ENCODE measurements at regions not wholly inside any gene's neighbourhood (a gene's known extent, or its start where the extent isn't known, plus 50 kb on each side); places are given as distances from the start of the nearest gene placed in this dataset.
A peak's percentile ranks its signal among the peaks of the same experiment; 100 is the strongest.
"Not testable (repeated sequence)": the region's sequence is repeated elsewhere in the genome, so short reads cannot be mapped to it uniquely, and the experiment has no call there.

DNA sequence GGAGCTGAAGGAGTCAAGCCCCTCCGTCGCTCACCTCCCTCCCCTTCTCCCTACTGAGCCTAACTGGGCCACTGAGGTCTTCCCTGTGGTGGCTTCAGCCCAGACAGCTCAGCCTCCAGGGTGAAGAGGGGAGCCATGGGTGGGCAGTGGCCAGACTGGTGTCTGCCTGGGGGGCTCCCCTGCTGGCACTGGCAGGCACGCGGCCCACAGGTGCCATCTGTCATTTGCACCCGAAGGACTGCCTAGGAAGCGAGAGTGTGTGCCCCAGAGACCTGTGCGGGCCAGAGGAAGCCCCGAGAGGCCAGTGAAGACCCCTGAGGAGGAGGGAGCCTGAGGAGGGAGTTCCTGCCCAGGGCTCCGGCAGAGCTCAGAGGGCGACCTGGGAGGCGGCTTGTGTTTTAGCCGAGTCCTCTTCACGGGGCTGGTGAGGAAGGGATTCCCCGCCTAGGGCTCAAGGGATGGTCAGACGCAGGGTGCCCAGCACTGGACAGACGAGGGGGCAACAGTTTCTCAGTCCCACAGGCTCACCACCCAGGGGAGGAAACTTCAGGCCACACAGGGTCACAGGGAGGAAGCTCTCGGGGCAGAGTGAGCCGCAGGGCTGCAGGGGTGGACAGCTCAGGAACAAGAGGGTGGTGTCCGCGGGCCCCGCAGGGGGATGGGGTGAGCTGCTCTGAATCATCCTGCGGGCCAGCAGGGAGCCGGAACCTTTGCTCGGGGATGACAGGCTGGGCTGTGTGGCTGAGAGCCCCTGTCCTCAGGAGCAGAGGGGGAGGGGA lies 76.2 kb upstream of the PPP2R2D start:
- no peak for DNase-seq (ENCODE audit: low read depth in 1 of 2, low spot score in 1 of 2)

DNA sequence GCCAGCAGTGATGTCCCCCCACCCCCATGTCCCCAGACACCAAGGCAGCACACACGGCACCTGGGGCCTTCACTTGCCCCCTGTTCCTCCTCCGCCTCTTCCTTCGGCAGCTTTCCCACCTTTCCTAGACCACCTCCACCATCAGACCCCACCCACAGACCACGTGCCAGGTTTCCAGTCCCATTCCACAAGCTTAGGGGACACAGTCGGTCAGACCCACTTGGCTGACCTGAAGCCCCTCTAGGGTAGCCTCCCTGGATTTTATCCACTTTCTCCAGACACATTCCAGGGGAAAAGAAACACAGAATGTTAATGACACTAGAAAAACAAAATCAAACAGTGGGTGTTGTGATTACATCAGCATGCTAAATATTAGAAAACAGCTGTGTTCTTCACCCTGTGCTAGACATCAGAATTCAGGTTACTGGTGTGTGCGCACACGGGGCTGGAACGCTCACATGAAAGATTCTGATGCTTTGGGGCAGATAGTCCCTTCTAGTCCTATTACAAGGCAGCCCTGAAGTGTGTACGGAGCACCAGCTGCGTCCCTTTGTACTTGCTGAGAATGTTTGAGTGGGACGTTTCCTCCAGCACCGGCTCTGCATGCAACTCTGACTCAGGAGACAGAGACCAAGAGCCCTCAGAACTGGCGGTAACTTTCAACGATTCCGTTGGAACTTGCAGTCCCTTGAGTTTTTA lies 75.5 kb upstream of the PPP2R2D start:
- no peak for DNase-seq (ENCODE audit: low read depth in 1 of 2, low spot score in 1 of 2)

GRCh38 chr10:131825960-131826650 lies 74.7 kb upstream of the PPP2R2D start:
- DNase-seq (ENCODE audit: low read depth in 1 of 2, low spot score in 1 of 2) = no peak

- DNase-seq (ENCODE audit: low read depth in 1 of 2, low spot score in 1 of 2) = no peak
Observed at GRCh38 chr10:131829156-131829930, 71.5 kb upstream of the PPP2R2D start.

- no peak for DNase-seq (ENCODE audit: low read depth in 1 of 2, low spot score in 1 of 2)
Observed at GRCh38 chr10:131830446-131831130, 70.2 kb upstream of the PPP2R2D start.

DNA sequence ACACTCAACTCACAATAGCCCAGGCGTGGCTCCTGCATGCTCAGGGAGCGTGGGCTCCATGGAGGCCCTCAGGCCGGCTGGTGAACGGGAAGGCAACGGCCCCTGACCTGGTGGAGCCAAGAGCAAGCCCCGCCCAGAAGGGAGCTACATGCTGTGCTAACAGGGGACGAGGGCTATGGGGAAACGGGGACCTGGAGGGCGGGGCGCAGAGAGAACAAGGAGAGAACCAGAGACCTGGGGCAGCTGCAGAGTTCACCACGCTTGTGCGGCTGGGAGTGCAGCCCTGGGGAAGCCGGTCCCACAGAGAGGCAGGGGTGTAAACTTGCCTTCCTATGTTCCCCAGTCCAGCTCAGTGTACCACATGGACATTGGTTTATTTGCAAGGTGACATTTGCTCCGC lies 69.2 kb upstream of the PPP2R2D start:
- DNase-seq (ENCODE audit: low read depth in 1 of 2, low spot score in 1 of 2) = no peak

- no peak for DNase-seq (ENCODE audit: low read depth in 1 of 2, low spot score in 1 of 2)
Observed at GRCh38 chr10:131832056-131832685, 68.6 kb upstream of the PPP2R2D start.

DNA sequence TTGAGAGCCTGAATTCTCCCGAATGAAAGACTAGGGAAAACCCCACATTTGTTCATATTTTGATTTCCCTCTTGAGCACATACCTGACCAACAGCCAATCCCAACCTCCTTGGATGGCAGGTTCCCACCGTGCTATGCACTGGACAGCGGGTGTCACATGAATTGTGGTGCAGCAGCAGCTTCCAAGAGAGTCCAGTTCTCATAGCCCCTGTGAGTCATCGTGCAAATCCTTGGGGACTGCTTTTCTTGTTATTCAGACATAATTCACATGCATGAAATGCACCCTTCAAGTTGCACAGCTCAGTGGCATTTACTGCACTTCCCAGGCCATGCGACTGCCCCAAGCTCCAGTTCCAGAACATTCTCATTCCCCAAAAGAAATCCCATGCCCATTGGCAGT lies 67.8 kb upstream of the PPP2R2D start:
- no peak for DNase-seq (ENCODE audit: low read depth in 1 of 2, low spot score in 1 of 2)

GRCh38 chr10:131833446-131834080 lies 67.2 kb upstream of the PPP2R2D start:
- DNase-seq (ENCODE audit: low read depth in 1 of 2, low spot score in 1 of 2) = no peak

- no peak for DNase-seq (ENCODE audit: low read depth in 1 of 2, low spot score in 1 of 2)
Observed at GRCh38 chr10:131834152-131834810, 66.5 kb upstream of the PPP2R2D start.

DNA sequence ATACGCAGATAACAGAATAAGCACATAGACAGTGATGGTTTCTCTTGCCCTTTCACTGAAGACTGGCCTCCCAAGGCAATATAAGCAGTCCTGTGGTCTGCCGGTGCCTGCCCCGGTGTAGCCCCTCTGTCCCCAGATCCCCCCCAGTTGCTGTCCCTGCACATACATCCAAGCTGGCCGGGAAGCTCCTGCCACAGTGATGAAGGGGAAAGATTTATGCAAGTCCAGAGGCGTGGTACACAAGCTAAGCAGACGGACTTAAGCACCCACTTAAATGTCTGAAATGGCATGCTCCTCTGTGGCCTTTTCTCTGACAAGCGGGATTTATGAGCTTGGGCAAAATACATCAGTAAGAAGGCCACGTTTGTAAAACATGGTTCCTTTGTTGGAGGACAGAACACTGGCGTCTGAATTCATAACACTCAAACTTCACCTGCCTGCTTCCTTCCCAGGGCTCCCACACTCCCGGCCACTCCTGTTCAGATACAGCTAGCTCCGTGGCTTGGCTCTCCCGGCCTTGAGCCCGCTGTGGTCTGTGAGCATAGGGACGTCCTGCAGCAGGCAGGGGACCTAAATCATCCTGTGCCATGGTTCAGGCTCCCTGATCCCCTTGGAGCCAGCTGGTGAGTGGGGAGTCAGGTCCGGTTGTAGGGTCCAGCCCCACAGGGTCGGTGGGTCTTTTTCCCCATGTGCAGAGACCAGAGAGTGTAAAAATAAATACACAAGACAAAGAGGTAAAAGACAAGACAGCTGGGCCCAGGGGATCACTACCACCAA lies 61.7 kb upstream of the PPP2R2D start:
- DNase-seq (ENCODE audit: low read depth in 1 of 2, low spot score in 1 of 2) = no peak

- not testable (repeated sequence) for DNase-seq (ENCODE audit: low read depth in 1 of 2, low spot score in 1 of 2)
Observed at GRCh38 chr10:131839880-131840787, 60.7 kb upstream of the PPP2R2D start.

DNA sequence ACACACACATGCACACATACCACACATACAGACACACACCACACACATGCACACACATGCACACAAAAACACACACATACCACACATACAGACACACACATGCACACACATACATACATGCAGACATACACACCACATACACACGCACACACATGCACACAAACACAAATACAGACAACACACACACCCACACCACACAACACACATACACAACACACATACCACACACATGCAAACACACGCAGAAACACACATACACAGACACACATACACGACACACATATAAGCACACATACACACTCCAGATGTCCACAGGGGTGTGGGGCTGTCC lies 60.1 kb upstream of the PPP2R2D start:
- no peak for DNase-seq (ENCODE audit: low read depth in 1 of 2, low spot score in 1 of 2)

GRCh38 chr10:131841131-131841660 lies 59.6 kb upstream of the PPP2R2D start:
- DNase-seq (ENCODE audit: low read depth in 1 of 2, low spot score in 1 of 2) = peak in 1 of 2 donors; percentile 1

GRCh38 chr10:131841661-131842139 lies 59.1 kb upstream of the PPP2R2D start:
- DNase-seq (ENCODE audit: low read depth in 1 of 2, low spot score in 1 of 2) = peak in 1 of 2 donors; percentile 1

- DNase-seq (ENCODE audit: low read depth in 1 of 2, low spot score in 1 of 2) = peak in 1 of 2 donors; percentile 2
Observed at GRCh38 chr10:131842351-131843088, 58.3 kb upstream of the PPP2R2D start.
